Stimulated activated CD8-positive, alpha-beta memory T cell treated with anti-CD3 and anti-CD28 coated beads, Interleukin-15, amount 100 ng/mL, for 48 hours (primary cell): ENCODE measurements at regions not wholly inside any gene's neighbourhood (a gene's known extent, or its start where the extent isn't known, plus 50 kb on each side); places are given as distances from the start of the nearest gene placed in this dataset.

Source experiments
- DNase-seq, 2 donors: peaks; one replicate each; pipeline ENCODE4 v3.0.0-alpha.2; 2020; ENCODE audit warnings: low read depth in 2 of 2

GRCh38 chr10:10432296-10433035 lies 585.2 kb upstream of the CELF2 start:
- DNase-seq = no peak

DNA sequence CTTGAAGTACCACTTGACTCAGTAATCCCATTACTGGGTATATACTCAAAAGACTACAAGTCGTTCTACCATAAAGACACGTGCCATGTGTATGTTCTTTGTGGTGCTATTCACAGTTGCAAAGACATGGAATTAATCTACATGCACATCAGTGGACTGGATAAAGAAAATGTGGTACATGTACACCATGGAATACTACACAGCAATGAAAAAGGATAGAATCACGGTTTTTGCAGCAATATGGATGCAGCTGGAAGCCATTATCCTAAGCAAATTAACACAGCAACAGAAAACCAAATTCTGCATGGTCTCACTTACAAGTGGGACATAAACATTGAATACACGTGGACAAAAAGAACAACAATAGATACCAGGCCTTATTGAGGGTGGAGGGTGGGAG lies 583.4 kb upstream of the CELF2 start:
- DNase-seq = no peak

DNA sequence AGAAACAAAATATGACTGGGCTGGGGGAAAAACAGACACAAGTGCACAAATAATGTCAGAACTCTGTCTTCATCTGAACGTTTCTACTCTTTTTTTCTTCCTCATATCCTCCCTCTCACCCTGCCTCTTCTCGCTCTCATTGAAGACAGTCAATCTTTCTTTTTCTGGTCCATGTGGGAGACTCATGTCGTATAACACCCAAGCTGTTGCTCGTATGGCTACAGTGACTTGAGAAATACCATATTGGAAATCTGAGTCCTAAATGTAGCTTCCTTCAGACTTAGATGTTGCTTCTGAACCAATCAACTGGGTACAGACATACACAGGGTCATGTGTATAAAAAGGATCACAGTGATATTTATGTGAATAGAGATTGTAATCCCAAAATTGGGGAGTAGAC lies 579.8 kb upstream of the CELF2 start:
- no peak for DNase-seq

- DNase-seq = no peak
Measured at GRCh38 chr10:10438335-10439100, 579.2 kb upstream of the CELF2 start.

DNA sequence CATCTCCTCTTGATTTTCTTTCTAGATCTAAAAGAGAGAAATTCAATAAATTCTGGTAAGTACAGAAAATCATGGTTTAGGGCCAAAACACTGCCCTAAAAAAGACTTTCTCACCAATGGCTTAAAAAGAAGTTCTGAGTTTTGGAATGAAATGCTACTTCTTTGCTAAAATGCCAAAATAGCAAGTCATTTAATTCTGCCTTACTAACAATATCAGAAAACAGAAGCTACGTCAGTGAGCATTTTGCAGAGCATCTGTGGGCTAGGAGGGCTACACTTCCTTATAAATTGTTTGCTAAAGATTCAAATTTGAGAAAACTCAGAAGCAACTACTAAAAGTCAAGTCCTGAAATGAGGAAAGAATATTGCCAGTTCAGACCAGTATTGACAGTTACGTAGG lies 560.8 kb upstream of the CELF2 start:
- DNase-seq = no peak

DNA sequence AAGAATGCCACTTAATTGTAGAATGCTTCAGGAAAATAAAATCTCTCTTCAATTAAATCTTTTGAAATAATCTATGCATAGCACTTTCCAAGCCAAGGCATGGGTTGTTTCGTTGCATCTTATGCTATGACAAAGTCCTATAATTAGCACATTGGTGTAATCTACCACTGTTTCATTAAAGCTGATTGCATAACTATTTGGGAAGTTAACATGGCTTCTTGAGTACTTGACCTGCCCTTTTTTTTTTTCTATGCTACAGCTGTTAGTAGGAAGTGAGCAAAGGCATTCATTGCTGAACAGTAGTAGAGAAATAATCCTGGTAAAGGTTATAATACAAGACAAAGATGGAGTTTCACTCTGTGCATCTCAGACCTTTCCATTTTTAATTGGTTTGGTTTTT lies 557.2 kb upstream of the CELF2 start:
- no peak for DNase-seq

DNA sequence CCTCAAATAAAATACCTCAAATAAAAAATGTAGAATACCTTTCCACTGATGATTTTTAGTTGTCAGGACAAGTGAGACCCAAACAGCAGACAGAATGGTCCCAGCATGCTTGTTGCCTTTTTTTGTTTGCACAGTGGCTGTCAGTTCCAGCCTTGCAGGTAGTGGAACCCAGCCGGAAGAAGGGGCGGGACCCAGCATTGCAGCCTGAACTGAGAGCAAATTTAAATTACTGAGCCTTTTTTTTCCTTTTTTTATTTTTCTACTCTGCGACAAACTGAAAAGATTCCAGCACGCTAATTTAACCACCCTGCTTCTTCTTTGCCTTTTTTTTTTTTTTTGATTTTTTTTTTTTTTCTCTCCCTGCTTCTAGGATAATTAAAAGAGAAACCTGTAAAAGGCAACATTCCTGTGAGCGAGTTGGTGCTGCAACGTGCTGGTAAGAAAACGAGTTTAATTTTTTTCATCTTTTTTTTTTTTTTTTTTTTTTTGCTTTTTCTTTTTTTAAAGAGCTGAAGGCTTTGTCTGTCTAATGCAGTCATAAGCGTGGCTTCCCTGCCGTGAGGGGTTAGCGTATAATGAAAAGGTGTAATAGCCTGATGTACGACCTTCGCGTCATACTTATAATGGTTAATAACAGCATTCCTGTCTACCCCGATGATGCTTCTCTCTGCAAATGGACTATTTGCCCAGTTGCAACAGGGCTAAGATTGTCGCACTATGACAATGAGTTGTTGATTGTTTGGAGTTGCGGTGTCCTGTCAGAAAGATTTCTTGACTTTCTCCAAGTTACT lies 555.3 kb upstream of the CELF2 start:
- no peak for DNase-seq

DNA sequence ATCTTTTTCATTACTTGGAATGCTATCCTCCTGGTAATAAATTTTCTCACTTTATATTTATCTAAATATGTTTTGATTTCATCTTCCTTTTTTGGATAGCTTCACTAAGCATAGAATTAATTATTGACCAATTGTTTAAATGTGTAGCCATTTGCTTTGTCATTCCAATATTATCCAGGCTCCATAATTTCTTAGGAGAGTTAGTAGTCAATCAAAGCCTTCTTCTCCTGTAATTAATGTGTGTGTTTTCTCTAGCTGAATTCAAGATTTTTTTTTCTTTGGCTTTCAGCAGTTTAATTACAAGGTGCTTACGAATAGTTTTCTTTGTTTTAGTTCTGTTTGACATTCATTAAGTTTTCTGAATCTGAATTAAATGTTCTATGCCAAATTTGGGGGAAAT lies 545.9 kb upstream of the CELF2 start:
- DNase-seq = no peak

GRCh38 chr10:10475812-10476211 lies 541.9 kb upstream of the CELF2 start:
- no peak for DNase-seq

DNA sequence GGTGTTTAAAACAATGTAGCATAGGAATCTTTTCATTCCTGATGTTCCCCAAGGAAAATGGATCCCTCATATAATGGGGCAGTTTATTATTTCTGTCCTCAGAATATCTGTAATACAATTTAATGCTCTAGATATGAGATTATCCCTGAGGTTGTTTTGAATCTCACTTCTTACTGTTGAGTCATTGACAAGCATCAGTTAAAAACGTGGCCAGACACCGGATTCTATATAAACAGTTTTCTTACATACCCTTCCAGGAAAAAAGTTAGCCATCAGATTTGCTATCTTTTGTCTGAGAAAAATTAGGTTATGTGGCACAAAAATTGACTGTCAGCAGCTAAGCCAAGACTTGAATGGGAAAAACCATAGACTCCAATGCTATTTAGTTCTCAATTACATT lies 539.8 kb upstream of the CELF2 start:
- DNase-seq = no peak

DNA sequence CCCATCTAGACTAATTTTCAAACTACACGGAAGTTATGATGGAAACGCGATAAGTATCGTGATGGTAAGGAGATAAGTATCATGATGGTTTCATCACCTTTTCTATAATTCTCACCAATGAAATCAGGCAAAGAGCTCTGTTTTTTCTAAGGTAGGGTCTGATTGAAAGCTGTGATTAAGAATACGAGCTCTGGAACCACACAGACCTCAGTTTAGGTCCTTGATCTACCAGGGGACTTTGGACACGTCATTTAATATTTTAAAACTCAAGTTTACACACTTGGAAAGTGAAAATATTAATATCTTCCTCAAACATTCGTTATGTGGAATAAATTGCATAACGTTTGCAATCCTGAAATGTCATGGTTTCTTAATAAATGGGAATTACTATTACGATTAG lies 538.2 kb upstream of the CELF2 start:
- no peak for DNase-seq

- no peak for DNase-seq
Measured at GRCh38 chr10:10482613-10483012, 535.1 kb upstream of the CELF2 start.

GRCh38 chr10:10489076-10489475 lies 528.6 kb upstream of the CELF2 start:
- no peak for DNase-seq

GRCh38 chr10:10489805-10490571 lies 527.7 kb upstream of the CELF2 start:
- DNase-seq = no peak

GRCh38 chr10:10490581-10490980 lies 527.1 kb upstream of the CELF2 start:
- no peak for DNase-seq

GRCh38 chr10:10492420-10492819 lies 525.3 kb upstream of the CELF2 start:
- no peak for DNase-seq

- DNase-seq = no peak
Measured at GRCh38 chr10:10493833-10494232, 523.8 kb upstream of the CELF2 start.

DNA sequence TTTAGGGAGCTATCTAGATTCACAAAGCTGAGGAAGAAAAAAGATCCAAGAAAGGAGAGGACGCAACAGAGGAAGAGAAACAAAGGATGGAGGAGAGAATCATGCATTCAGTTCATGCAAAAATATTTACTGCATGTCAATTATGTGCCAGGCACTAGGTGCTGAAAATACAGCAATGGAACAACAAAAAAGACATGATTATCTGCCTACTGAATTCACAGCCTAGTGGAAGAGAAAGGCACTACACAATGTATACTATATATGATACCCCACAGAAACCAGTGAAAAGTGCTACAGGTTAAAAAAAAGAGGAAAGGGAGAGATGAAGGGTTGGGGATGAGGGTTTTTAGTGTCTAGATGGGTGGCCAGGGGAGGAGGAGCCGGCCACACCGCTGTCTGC lies 520.4 kb upstream of the CELF2 start:
- no peak for DNase-seq

DNA sequence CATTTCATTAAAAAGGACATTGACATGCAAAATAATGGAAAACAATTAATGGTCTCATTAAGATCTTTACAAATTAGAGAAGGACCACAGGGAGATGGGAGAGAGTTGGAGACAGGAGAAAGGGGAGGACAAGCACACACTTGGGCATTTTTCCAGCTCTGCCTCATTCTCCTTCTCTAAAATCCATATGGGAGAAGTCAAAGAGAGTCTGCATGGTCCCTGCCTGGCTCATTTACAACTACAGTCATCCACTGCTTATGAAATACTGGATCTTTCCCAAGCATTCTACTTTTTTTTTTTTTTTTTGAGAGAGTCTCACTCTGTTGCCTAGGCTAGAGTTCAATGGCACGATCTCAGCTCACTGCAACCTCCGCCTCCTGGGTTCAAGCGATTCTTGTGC lies 518.9 kb upstream of the CELF2 start:
- no peak for DNase-seq

DNA sequence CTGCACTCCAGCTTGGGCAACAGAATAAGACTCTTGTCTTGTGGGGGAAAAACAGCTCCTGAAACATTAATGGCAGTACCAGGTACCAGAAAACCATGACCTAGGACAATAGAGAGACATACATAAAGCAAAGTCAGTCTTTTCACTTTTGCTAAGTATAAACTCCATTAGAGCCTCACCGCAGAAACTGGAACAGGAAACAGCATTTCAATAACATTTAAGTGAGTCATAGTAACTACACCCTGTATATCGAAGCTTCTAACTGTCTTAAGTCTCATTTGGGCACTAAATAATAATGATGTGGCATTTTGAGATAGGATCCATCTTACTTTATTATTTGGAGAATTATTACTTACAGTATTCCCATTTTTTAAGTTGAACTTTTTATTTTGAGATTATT lies 517.8 kb upstream of the CELF2 start:
- no peak for DNase-seq

GRCh38 chr10:10500937-10501336 lies 516.7 kb upstream of the CELF2 start:
- no peak for DNase-seq

GRCh38 chr10:10503772-10504171 lies 513.9 kb upstream of the CELF2 start:
- no peak for DNase-seq
